ENCODE measurements at regions not wholly inside any gene's neighbourhood (a gene's known extent, or its start where the extent isn't known, plus 50 kb on each side); places are given as distances from the start of the nearest gene placed in this dataset.

DNA sequence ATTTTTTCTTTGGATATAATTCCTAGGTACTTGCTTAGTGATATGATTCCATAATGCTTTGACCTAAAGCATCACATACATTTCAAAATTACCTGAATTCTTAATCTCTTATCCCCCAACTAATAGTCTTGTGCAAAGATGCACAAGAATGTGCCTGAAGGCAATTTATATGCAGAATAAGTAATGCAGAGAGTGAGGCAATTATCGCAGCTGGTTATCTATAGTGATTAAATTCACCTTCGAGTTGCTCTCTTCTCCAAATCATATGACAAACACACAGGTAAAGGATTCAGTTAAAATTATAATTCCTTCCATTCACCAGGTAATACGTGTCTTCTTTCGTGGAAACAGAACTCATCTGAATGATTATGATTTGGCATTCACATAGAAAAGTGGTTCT, 717.3 kb downstream of the MRPL39 start:
- no peak for DNase-seq (ENCODE audit: low read depth)

DNA sequence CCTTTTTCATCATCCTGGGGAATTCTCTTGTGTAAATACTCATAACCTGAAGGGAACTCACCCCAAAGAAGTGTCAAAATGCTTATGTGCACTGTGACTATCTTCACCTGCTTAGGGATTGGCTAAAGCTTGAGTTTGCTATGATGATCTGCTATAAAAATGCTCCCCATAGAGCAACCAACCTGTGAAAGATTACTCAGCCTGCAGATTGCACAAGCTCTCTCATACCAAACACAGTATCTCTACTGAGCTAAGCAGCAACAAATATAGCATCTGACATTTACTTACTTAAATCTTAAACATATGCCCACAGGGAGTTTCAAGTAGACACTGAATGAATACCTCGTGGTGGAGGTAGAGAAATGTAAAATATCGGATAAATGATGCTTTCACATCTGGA, 725.8 kb downstream of the MRPL39 start:
- no peak for DNase-seq (ENCODE audit: low read depth)

DNA sequence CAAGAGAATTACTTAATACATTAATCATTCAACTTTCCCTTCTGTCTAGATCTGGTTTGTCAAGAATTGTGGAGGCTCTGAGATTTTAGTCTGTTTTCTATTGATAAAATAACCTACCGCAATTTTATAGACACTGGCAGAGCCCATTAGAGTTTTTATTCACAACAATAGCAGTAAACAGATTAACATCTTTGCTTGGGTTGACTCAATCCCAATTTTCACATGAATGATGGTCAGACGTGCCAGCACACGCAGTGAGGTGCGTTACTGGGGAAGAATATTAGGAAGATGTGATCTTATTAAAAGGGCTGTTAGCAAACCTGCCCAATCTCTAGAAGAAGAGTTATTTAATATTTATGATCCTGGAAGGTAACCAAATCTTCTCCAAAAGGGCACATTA, 736.6 kb downstream of the MRPL39 start:
- DNase-seq (ENCODE audit: low read depth) = no peak

DNA sequence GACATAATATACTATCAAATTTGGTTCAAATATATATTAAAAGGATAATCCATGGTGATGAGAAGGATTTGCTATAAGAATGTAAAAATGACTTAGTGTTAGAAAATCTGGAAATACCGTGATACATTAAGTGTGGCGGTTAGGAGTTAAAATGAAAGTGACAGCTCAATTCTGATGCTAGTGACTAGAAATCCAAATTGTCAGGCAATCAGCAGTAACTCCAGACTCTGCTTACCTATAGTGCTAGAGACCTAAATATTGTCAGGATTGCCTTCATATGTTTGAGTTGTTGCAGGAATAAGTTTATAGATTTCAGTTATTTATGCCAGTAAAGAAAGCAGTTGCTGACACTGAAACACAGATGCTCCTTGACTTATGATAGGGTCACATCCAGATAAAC, 737.4 kb downstream of the MRPL39 start:
- no peak for DNase-seq (ENCODE audit: low read depth)

DNA sequence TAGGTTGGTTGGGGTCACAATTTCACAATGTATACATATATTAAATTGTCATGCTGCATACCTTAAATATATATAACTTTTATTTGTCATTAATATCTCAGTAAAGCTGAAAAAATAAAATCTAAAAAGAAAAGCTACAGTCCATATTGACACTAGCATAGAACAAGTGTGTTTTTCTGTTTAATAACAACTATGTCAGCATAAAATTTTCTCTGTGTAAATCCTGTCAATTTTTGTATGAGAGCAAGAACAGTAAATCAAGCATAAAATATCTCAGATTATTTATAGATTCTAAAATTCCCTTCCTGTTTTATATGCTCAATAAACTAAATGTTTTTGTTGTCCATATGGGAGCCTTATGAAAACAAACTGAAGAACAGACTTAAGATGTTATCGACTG, 739.2 kb downstream of the MRPL39 start:
- DNase-seq (ENCODE audit: low read depth) = no peak

DNA sequence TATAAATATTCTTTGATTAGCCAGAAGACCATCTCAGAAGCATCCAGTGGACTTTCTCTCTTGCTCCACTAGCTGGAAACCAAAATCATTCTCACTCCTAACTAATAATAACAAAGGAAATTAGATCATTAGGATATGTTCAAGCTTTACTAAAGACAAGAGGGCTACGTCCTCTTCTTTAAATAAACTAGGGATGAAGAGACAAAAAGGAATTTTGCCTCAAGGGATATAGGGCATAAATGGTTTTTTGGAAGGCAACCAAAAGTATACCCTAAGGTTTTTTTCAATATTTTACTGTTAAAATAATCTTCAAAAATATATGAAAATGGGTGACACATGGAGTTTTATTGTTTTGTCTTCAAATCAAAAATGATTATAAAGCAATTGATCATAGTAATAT, 745.8 kb downstream of the MRPL39 start:
- no peak for DNase-seq (ENCODE audit: low read depth)

DNA sequence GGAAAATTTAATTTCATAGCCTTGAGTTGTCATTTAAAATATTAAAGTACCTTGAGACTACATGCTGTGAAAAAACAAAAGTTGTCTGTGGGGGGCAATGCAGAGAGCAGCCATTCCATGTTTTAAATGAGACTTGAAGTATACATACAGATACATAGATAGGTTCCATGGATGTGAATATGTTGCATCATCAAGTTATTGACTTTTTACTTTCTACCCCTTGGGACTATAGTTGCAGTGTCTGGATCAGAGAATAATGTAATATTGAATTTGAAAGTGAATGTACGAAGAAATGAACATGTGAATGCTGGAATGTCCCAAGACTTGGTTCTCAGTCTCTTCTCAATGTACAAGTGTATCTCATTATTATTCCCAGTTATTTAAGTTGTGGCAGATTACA, 751.0 kb downstream of the MRPL39 start:
- no peak for DNase-seq (ENCODE audit: low read depth)

DNA sequence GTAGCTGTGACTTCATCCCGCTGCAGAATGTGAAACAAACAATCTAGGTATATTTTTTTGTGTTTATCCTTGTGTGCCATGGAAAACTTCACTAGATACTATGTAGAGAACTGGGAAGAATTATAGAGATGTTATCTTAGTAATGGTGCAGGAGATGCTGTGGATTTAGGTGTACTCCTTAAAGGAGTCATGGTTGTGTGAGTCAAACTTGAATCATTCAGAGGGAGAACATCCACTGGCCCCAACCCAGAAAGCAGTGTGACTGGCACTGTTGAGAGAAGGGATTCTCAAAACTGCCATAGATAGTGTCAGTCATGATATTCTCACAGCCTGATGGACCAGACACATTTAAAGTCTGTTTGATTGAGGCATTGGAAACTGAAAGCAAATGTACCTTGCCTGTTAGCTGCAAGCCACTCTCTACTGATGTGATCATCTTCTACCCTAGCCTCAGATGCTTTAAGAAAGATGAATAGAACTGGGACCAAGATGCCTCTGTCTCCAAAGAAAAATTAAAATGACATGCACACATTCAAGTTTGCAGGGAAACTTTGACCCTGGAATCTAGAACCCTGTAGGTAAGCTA, 754.6 kb downstream of the MRPL39 start:
- no peak for DNase-seq (ENCODE audit: low read depth)

DNA sequence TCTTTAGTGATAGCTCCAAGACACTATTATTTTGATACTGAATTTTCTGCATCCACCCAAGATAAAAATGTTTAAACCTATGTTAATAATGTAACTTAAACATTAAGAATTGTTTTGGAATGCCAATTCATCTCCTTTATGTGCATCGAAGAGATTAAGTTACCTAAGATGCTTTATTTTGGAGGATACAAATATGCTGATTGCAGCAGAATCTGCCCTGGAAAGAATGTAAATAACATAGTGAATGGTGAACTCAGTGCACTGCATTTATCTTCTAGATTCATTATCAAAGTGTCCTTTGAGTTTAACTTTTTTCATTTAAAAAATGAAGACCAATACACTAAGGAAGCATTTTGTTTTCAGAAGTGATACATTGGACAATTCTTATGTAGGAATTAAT, 757.2 kb downstream of the MRPL39 start:
- no peak for DNase-seq (ENCODE audit: low read depth)

DNA sequence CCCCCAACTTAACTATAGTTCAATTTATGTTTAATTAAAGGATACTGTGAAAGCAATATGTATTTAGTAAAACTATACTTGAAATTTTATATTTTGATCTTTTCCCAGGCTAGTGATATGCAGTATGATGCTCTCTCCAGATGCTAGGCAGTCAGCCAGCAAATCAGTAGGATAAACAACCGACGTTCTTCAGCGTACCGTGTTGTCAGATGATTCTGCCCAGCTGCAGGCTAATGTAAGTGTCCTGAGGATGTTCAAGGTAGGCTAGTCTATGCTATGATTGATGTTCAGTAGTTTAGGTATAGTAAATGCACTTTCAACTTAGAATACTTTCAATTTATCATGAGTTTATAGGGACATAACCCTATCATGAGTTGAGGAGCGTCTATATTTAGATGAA, 762.6 kb downstream of the MRPL39 start:
- DNase-seq (ENCODE audit: low read depth) = no peak

DNA sequence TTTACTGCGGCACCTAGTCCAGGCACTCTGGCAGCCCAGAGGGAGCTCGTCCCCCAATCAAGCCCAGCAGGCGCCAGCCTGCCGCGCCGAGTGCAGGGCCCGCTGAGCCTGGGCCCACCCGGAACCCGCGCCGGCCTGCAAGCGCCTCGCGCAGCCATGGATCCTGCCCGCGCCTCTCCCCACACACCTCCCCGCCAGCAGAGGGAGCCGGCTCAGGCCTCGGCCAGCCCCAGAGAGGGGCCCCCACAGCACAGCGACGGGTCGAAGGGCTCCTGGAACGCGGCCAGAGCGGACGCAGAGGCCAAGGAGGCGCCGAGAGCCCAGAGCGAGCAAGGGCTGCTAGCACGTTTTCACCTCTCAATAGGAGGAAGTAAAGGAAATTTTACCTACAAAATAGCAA, 767.0 kb downstream of the MRPL39 start:
- no peak for DNase-seq (ENCODE audit: low read depth)

DNA sequence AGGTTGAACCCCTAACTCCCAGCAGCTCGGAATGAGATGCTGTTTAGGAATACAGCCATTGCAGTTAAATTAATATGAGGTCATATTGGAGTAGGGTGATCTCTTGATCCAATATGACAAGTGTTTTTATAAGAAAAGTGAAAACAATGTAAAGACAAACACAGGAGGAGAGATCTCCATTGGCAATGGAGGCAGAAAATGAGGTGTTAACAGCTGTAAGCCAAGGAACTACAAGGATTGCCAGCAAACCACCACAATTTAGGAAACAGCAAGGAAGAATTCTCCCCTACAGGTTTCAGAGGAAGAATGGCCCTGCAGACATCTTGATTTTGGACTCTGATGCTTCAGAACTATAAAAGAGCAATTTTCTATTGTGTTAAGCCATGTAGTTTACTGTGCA, 774.3 kb downstream of the MRPL39 start:
- no peak for DNase-seq (ENCODE audit: low read depth)

DNA sequence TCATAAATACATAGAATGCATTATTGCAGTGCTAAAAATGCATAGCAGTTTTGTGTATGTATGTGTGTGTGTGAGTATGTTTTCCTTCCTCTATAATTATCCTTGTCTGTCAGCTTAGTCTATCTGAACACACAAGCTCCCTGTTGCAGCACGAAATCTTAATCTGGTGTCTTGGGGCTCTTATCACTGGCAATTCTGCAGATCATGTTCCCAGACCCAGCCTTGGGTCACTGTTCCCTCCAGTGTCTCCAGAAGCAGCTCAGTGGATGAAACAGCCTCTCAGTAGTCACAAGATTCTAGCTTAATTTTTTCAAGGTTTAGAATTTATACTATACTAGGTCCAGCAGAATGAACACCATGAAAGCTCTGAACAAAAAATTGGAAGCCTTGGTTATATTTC, 777.9 kb downstream of the MRPL39 start:
- no peak for DNase-seq (ENCODE audit: low read depth)

DNA sequence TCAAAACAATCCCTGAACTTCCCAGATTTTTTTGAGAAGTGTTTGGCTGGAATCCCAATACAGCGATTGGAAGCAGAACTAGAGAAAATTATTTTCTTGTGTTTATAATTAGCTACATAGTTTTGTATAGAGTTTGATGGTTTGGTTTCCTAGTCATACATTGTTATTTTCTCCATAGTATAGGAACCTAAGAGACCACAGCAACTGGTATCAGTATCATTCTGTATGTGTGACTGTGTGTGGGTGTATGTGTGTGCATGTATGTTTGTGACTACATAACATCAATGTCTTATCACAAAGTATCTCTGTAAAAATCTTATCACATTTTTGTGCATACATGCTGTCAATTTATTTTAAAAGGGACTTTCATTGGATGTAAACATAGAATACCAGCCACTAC, 780.5 kb downstream of the MRPL39 start:
- DNase-seq (ENCODE audit: low read depth) = no peak

DNA sequence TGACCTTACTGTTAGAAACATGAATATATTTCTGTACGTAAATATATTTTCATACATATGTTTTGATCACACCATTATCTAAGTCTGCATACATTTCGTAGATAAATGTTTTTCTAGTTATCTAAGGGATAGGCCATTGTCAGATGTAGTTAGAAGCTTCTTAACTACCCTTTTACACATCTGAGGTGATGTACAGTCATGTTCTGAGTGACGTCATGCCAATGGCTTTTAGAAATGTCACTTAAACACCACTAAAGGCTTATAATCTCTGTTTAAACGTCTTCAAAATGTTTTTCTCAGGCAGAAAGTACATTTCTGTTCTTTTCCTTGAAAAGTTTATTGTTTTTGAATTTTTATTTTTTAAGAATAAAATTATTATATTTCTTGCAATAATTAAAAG, 781.9 kb downstream of the MRPL39 start:
- DNase-seq (ENCODE audit: low read depth) = no peak

DNA sequence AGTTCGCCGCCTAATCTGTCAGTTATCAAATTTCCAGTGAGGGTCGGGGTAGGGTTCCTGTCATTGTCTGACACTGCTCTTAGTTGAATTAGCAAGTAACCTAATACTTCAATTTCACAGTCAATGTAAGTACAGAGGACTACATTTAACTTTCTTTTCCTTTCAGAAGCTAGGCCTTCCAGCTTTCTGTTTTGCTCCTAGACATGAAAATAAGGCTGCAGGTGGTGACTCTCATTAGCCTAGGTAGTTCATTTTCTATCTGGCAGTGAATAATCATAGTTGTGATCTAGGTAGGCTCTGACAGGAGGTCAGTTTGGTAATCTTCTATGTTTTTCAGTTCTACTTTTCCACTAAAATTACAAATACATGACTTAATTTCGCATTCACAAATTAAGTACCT, 783.1 kb downstream of the MRPL39 start:
- no peak for DNase-seq (ENCODE audit: low read depth)

DNA sequence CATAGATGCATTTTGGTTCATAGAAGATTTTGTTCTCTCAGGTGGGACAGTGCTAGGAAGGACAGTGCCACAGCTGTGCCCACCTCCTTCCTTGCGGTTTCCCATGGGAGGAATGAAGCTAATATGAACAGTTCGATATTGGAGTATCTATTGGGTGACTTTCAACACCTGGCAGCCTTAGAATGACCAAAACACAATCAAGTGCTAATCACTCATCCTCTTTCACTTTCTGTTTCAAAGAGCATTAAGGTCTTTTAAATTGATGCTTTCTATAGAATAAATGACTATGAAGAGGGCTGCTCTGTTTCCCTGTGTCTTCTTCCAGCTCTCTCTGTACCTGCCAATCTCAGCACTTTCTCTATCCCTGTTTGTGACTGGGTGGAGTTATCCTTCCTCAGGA, 784.0 kb downstream of the MRPL39 start:
- no peak for DNase-seq (ENCODE audit: low read depth)

DNA sequence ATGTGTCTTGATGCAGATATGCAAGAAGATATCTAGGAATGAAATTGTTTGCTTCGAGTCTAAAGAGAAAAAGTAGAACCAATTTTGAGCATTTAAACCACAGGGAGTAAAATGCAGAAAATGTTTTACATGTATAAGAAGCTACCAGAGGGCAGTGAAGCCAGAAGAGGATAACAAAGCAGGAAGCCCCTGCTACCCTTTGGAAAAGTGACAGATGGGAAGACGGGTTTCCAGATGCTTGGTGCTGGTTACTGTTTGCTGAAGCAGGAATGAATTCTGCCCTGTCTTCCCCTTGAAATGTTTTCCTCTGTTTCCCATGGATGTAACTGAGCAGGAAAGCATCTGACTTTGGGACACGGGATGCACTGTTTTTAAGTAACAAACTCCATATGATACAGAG, 822.2 kb downstream of the MRPL39 start:
- no peak for DNase-seq (ENCODE audit: low read depth)

DNA sequence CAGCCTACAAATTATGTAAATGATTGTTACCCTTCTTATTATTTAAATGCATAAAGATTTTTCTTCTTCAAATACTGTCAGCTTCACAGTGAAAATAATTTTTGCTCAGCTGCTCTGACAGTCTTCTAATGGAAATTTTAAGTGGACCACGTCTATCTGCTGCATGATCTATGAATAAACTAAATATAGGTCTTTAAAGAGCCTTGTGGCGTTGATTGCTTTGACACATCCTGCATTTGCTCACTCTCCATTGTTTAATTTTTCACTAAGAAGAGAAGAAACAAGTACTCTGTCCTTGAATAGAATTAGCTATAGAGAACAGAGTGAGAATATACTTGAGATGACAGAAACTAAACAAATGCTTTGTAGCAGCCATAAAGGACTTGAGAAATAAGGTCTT, 826.1 kb downstream of the MRPL39 start:
- no peak for DNase-seq (ENCODE audit: low read depth)

DNA sequence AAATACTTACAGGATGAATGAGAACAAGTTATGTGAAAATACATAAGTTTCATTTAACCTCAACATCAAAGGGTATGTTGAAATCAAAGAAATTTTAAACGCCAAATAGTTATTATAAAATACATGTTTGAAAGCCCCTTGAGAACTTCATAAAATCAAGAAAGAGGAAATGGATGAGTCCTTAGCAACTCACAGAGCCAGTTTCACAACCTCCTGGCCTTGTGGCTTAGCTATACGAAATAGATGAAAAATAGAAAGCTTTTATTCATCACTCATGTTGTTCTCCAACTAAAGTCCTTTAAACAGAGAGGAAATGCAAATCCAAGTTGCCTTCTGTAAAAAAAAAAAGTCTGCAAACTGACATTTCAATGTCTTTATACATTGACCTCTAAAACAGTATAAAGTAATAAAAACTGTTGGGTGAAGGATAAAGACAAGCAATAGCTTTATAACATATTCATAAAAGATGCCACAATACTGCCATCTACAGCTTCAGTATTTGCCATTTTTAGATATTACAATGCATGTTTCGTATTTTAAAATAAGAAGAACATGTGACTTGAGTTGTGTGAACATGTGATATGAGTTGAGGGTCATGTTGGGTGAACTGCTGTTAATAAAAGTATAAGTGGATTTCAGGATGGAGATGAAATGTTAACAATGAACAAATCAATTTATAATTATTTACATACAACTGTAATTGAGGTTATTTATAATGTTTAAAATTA, 847.8 kb downstream of the MRPL39 start:
- DNase-seq (ENCODE audit: low read depth) = peak; percentile 3

DNA sequence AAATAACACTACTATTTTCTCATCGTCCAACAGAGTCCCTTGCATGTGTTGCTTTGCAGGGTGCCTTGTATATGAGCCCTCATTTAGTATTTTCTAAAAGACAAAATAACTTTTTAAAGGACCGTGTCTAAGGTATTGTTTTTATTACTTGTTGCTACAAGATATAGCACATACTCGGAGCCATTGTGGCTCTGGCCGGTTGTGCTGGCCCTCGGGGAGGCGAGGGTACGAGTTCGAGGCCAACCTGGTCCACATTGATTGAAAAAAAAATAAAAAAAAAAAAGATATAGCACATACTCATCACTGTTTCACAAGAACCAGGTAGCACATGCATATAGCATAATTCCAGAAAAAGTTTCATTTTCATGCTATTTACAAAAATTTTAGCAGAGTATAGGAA, 869.2 kb downstream of the MRPL39 start:
- DNase-seq (ENCODE audit: low read depth) = no peak

DNA sequence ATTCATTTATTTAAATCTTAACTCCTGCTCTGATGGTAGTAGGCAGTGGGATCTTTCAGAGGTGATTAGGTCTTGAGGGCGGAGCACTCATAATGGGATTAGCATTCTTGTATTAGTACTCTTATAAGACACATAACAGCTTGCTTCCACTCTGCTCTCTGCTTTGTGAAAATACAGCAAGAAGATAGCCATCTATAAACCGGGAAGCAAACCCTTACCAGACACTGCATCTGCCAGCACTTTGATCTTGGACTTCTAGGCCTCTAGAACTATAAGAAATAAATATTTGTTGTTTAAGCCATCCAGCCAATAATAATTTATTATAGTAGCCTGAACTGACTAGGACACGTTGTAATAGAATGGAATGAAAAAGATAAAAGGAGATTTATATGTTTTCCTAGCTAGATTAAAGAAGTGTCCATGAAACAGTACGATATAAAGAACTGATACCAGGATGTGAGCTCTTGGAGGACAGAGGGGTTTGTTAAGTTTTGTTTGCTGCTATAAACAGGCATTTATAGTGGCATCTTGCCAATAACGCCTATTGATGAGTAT, 869.9 kb downstream of the MRPL39 start:
- DNase-seq (ENCODE audit: low read depth) = no peak

DNA sequence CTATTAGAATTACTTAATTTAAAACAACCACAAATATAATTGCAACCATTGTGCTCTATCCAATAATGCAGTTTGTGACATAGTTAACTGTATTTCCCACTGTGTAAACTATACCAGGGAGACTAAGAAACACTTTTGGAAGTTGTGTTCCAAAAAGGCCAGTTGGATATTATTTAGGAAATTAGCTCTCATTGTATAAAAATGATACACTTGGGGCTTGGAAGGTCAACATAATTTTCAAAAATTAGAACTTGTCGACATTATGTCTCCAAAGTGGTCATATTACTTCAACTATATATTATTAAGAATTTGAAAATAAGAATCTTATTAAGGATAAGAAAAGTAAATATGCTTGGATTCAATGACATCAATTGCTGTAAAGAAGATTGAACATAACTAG, 876.6 kb downstream of the MRPL39 start:
- no peak for DNase-seq (ENCODE audit: low read depth)

DNA sequence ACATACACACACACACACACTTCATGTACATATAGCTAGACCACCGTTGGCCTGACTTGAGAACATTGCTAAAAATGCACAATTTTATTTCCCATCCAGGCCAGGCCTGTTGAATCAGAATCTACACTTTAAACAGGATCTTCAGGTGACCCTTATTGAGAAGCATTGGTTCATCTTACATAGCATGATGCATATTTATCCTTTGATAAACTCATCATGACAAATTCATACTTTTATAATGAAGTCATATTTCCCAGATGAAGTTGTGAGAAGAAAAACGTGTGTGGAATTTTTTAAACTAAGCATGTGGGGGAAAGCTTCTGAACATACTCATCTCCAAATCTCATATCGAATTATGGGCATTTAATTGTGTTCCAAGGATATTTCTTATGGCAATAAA, 877.7 kb downstream of the MRPL39 start:
- DNase-seq (ENCODE audit: low read depth) = no peak
